Liver (tissue), 8 donors: ENCODE measurements at regions not wholly inside any gene's neighbourhood (a gene's known extent, or its start where the extent isn't known, plus 50 kb on each side); places are given as distances from the start of the nearest gene placed in this dataset.

Experiments used
- DNase-seq: peaks from one replicate; pipeline ENCODE4 v3.0.0-alpha.2; 2017; ENCODE audit warnings: low spot score
- H3K27ac ChIP-seq, 2 donors: one replicate each; pipeline ENCODE4 v1.7.0; 2013; ENCODE audit warnings: inconsistent platforms in 2 of 2, low read length in 2 of 2, control low read depth in 1 of 2, low read depth in 1 of 2, mild to moderate bottlenecking in 1 of 2
- H3K27me3 ChIP-seq, 4 donors: one replicate each; pipeline versions ENCODE4 v1.6.1 to v1.7.0; 2013; ENCODE audit warnings: low read length in 3 of 4, inconsistent platforms in 1 of 4, mild to moderate bottlenecking in 1 of 4, moderate library complexity in 1 of 4; ENCODE audit not compliant: control insufficient read depth in 4 of 4, insufficient read depth in 4 of 4
- H3K36me3 ChIP-seq, 4 donors: one replicate each; pipeline versions ENCODE4 v1.6.1 to v1.7.0; 2013; ENCODE audit warnings: low read length in 3 of 4, mild to moderate bottlenecking in 3 of 4, low read depth in 1 of 4, moderate library complexity in 1 of 4; ENCODE audit not compliant: control insufficient read depth in 4 of 4, insufficient read depth in 3 of 4
- H3K4me1 ChIP-seq, 4 donors: one replicate each; pipeline versions ENCODE4 v1.6.1 to v1.7.0; 2013; ENCODE audit warnings: low read length in 3 of 4, mild to moderate bottlenecking in 3 of 4, moderate library complexity in 1 of 4; ENCODE audit not compliant: control insufficient read depth in 4 of 4, insufficient read depth in 4 of 4
- H3K4me3 ChIP-seq, 3 donors: one replicate each; pipeline versions ENCODE4 v1.6.1 to v1.7.0; 2013; ENCODE audit warnings: low read length in 3 of 3, control low read depth in 1 of 3, low read depth in 1 of 3, mild to moderate bottlenecking in 1 of 3
- H3K9ac ChIP-seq, 2 donors: one replicate each; pipeline ENCODE4 v1.7.0; 2013; ENCODE audit warnings: low read length in 2 of 2, mild to moderate bottlenecking in 2 of 2, moderate library complexity in 2 of 2, control low read depth in 1 of 2, low read depth in 1 of 2
- H3K9me3 ChIP-seq, 4 donors: one replicate each; pipeline versions ENCODE4 v1.6.1 to v1.7.0; 2013; ENCODE audit warnings: low read length in 3 of 4; ENCODE audit not compliant: control insufficient read depth in 4 of 4
- CTCF ChIP-seq: fragments of 150-350 bp; IDR thresholded peaks from 2 replicates; pipeline ENCODE4 v1.5.1; 2017; ENCODE audit warnings: improper control_type of control experiment, low read depth, low read length; ENCODE audit not compliant: missing input control
- EGR1 ChIP-seq, 2 donors: IDR thresholded peaks; 2 replicates each; pipeline ENCODE4 v1.6.1; 2016 to 2018; ENCODE audit warnings: antibody characterized with exemption in 2 of 2, low read depth in 2 of 2
- FOXA1 ChIP-seq: IDR thresholded peaks from 2 replicates; pipeline ENCODE4 v1.6.1; 2016; ENCODE audit warnings: antibody characterized with exemption
- FOXA2 ChIP-seq: IDR thresholded peaks from 2 replicates; pipeline ENCODE4 v1.6.1; 2016; ENCODE audit warnings: antibody characterized with exemption
- HNF4A ChIP-seq, 2 donors: conservative IDR thresholded peaks; 2 replicates each; pipeline ENCODE4 v1.6.1; 2016; ENCODE audit warnings: antibody characterized with exemption in 2 of 2, mild to moderate bottlenecking in 2 of 2
- HNF4G ChIP-seq: IDR thresholded peaks from 2 replicates; pipeline ENCODE4 v1.6.1; 2016; ENCODE audit warnings: antibody characterized with exemption
- JUND ChIP-seq, 2 donors: IDR thresholded peaks; 2 replicates each; pipeline ENCODE4 v1.6.1; 2016; ENCODE audit warnings: antibody characterized with exemption in 2 of 2
- MAX ChIP-seq: IDR thresholded peaks from 2 replicates; pipeline ENCODE4 v1.6.1; 2016; ENCODE audit warnings: antibody characterized with exemption
- RAD21 ChIP-seq, 2 donors: IDR thresholded peaks; 2 replicates each; pipeline ENCODE4 v1.6.1; 2016; ENCODE audit warnings: antibody characterized with exemption in 2 of 2, mild to moderate bottlenecking in 2 of 2
- REST ChIP-seq: IDR thresholded peaks from 2 replicates; pipeline ENCODE4 v1.6.1; 2016; ENCODE audit warnings: antibody characterized with exemption, mild to moderate bottlenecking
- SP1 ChIP-seq: IDR thresholded peaks from 2 replicates; pipeline ENCODE4 v1.6.1; 2018; ENCODE audit warnings: antibody characterized with exemption, mild to moderate bottlenecking
- TAF1 ChIP-seq: conservative IDR thresholded peaks from 2 replicates; pipeline ENCODE4 v1.6.1; 2016; ENCODE audit warnings: antibody characterized with exemption, mild to moderate bottlenecking
- YY1 ChIP-seq: IDR thresholded peaks from 2 replicates; pipeline ENCODE4 v1.6.1; 2016; ENCODE audit warnings: antibody characterized with exemption, mild to moderate bottlenecking
- WGBS: extraction: QIAGEN DNeasy Blood & Tissue Kit; methylation state at CpG from one replicate; pipeline ENCODE4 v1.1.7; 2013; 5-methylcytosine and 5-hydroxymethylcytosine counted together
- donor health status: healthy.
- donor health status: healthy.
- donor health status: healthy.
- donor health status: healthy.
- donor health status: healthy.

- TF ChIP-seq REST = no peak
- no peak for TF ChIP-seq FOXA2
- no peak for TF ChIP-seq JUND (IDR thresholded peaks at IDR 0.05)
- no peak for TF ChIP-seq HNF4G
- no peak for TF ChIP-seq EGR1 (IDR thresholded peaks at IDR 0.05; ENCODE audit: low read depth in 2 of 2)
- TF ChIP-seq HNF4A (conservative IDR thresholded peaks at IDR 0.05) = no peak
- no peak for TF ChIP-seq FOXA1
These were observed 229.3 kb upstream of the TRIB2 start (continued) for GRCh38 chr2:12487253-12488004.

GRCh38 chr2:12488352-12489318, 228.1 kb upstream of the TRIB2 start:
- H3K36me3 ChIP-seq = no peaks in the 10 kb centered on the region
- WGBS = 71% methylated on average over 12 of the region's 12 CpGs
- no peaks in the 10 kb centered on the region for H3K9me3 ChIP-seq
- no peaks in the 10 kb centered on the region for H3K27me3 ChIP-seq
- H3K27ac ChIP-seq = no peak overlapping the region
- TF ChIP-seq HNF4G (no peak), JUND (IDR thresholded peaks at IDR 0.05) (no peak), CTCF (no peak), REST (no peak), EGR1 (IDR thresholded peaks at IDR 0.05; ENCODE audit: low read depth in 2 of 2) (no peak), FOXA2 (no peak), MAX (no peak), RAD21 (IDR thresholded peaks at IDR 0.05) (no peak), TAF1 (no peak), YY1 (no peak), FOXA1 (no peak), SP1 (no peak)
- H3K4me1 ChIP-seq = no peaks in the 10 kb centered on the region
- H3K4me3 ChIP-seq = no peak overlapping the region
- H3K9ac ChIP-seq = no peak overlapping the region
- no peak for DNase-seq
